CD4-positive, alpha-beta T cell treated with Interferon gamma for 1 hour (primary cell): ENCODE measurements at regions not wholly inside any gene's neighbourhood (a gene's known extent, or its start where the extent isn't known, plus 50 kb on each side); places are given as distances from the start of the nearest gene placed in this dataset.

ENCODE experiments used
- DNase-seq: peaks from one replicate; pipeline ENCODE4 v3.0.0-alpha.2; 2020

GRCh38 chr14:22088614-22089342 is 415.2 kb upstream of the OR4E1 start:
- DNase-seq: no peak

GRCh38 chr14:22086131-22086530 is 412.5 kb upstream of the OR4E1 start:
- no peak for DNase-seq

- DNase-seq: no peak
Measured at GRCh38 chr14:22084393-22085281, 411.0 kb upstream of the OR4E1 start.

- DNase-seq: no peak
Measured at GRCh38 chr14:22081337-22081736, 407.7 kb upstream of the OR4E1 start.

- no peak for DNase-seq
Measured at GRCh38 chr14:22079766-22080165, 406.1 kb upstream of the OR4E1 start.

GRCh38 chr14:22073801-22074200 is 400.2 kb upstream of the OR4E1 start:
- DNase-seq: no peak

GRCh38 chr14:22071006-22071405 is 397.4 kb upstream of the OR4E1 start:
- DNase-seq: peak; percentile 50

GRCh38 chr14:22070119-22070982 is 396.7 kb upstream of the OR4E1 start:
- peak; percentile 48 for DNase-seq

GRCh38 chr14:22065347-22065746 is 391.7 kb upstream of the OR4E1 start:
- no peak for DNase-seq

GRCh38 chr14:22059201-22059600 is 385.6 kb upstream of the OR4E1 start:
- DNase-seq: no peak

- no peak for DNase-seq
Measured at GRCh38 chr14:22052795-22053194, 379.2 kb upstream of the OR4E1 start.

- peak; percentile 29 for DNase-seq
Measured at GRCh38 chr14:22047115-22047514, 373.5 kb upstream of the OR4E1 start.

GRCh38 chr14:22046063-22046462 is 372.4 kb upstream of the OR4E1 start:
- no peak for DNase-seq

- DNase-seq: no peak
Measured at GRCh38 chr14:22044193-22044592, 370.6 kb upstream of the OR4E1 start.

- no peak for DNase-seq
Measured at GRCh38 chr14:22040781-22041125, 367.1 kb upstream of the OR4E1 start.

GRCh38 chr14:22039938-22040780 is 366.5 kb upstream of the OR4E1 start:
- peak; percentile 21 for DNase-seq

- DNase-seq: no peak
Measured at GRCh38 chr14:22036541-22037239, 363.1 kb upstream of the OR4E1 start.

- no peak for DNase-seq
Measured at GRCh38 chr14:22026527-22026926, 352.9 kb upstream of the OR4E1 start.

GRCh38 chr14:22025879-22026278 is 352.3 kb upstream of the OR4E1 start:
- no peak for DNase-seq

- no peak for DNase-seq
Measured at GRCh38 chr14:22024137-22024536, 350.5 kb upstream of the OR4E1 start.

- DNase-seq: no peak
Measured at GRCh38 chr14:22018890-22019289, 345.3 kb upstream of the OR4E1 start.

- DNase-seq: no peak
Measured at GRCh38 chr14:22012452-22012851, 338.8 kb upstream of the OR4E1 start.
